H1 (cell line): ENCODE measurements at regions not wholly inside any gene's neighbourhood (a gene's known extent, or its start where the extent isn't known, plus 50 kb on each side); places are given as distances from the start of the nearest gene placed in this dataset.

Experiments
- CTCF ChIA-PET: fragments of 300-600 bp; sonication (Branson Sonifier 250); formaldehyde crosslinking; loops from one replicate; lab custom pipeline; 2021; ENCODE audit not compliant: partially characterized antibody; lab: Charles Lee
- POLR2A ChIA-PET: fragments of 300-600 bp; sonication (Branson Sonifier 250); formaldehyde crosslinking; loops from one replicate; lab custom pipeline; 2021; ENCODE audit warnings: inconsistent platforms; ENCODE audit not compliant: partially characterized antibody; lab: Charles Lee
- DNase-seq, 2 experiments: peaks; one replicate each; pipeline versions ENCODE4 v3.0.0 to v3.0.0-alpha.2; 2010 to 2022; ENCODE audit warnings: low spot score in 2 of 2, low read depth in 1 of 2, mixed read lengths in 1 of 2
- FAIRE-seq: peaks from 2 replicates; lab custom pipeline; 2011; peaks lifted over from hg19 to GRCh38; lab: Jason Lieb, UNC
- H2AFZ ChIP-seq: 2 replicates; pipeline ENCODE4 v1.8.1; 2012; ENCODE audit warnings: low read length, inconsistent platforms
- H2AK5ac ChIP-seq: 2 replicates; pipeline ENCODE4 v1.6.1; 2013; ENCODE audit warnings: low read depth, low read length
- H2BK120ac ChIP-seq: replicated peaks from 2 replicates; pipeline ENCODE3; 2013; ENCODE audit warnings: low read depth, low read length, inconsistent platforms
- H2BK12ac ChIP-seq: 2 replicates; pipeline ENCODE4 v1.6.1; 2013; ENCODE audit warnings: low read depth, low read length
- H2BK15ac ChIP-seq: 2 replicates; pipeline ENCODE4 v1.6.1; 2013; ENCODE audit warnings: low read length
- H2BK20ac ChIP-seq: 2 replicates; pipeline ENCODE4 v1.6.1; 2013; ENCODE audit warnings: low read length
- H2BK5ac ChIP-seq: 2 replicates; pipeline ENCODE4 v1.6.1; 2013; ENCODE audit warnings: low read depth, low read length
- H3K14ac ChIP-seq: 2 replicates; pipeline ENCODE4 v1.6.1; 2013; ENCODE audit warnings: inconsistent platforms; ENCODE audit not compliant: insufficient read length
- H3K18ac ChIP-seq: 2 replicates; pipeline ENCODE4 v1.6.1; 2013; ENCODE audit warnings: low read length; ENCODE audit errors: extremely low read depth
- H3K23ac ChIP-seq: 2 replicates; pipeline ENCODE4 v1.6.1; 2013; ENCODE audit warnings: inconsistent platforms; ENCODE audit not compliant: insufficient read length
- H3K23me2 ChIP-seq: 2 replicates; pipeline ENCODE4 v1.6.1; 2013; ENCODE audit warnings: low read depth, low read length
- H3K27ac ChIP-seq: 2 replicates; pipeline ENCODE4 v1.6.1; 2011; ENCODE audit warnings: low read depth, low read length, inconsistent platforms
- H3K27me3 ChIP-seq, 4 experiments: replicated peaks in 1 of 4; 1 replicate in 1 of 4; 2 replicates in 3 of 4; pipeline versions ENCODE4 v1.6.1 to v1.8.1; 2011 to 2013; ENCODE audit warnings: low read length in 3 of 4, mild to moderate bottlenecking in 3 of 4, inconsistent platforms in 2 of 4, mixed read lengths in 2 of 4, moderate library complexity in 1 of 4; ENCODE audit not compliant: control insufficient read depth in 3 of 4, insufficient read depth in 3 of 4; ENCODE audit errors: extremely low read depth in 1 of 4
- H3K36me3 ChIP-seq, 4 experiments: 2 replicates each; pipeline versions ENCODE4 v1.6.1 to v1.8.1; 2011 to 2013; ENCODE audit warnings: mild to moderate bottlenecking in 4 of 4, low read length in 3 of 4, moderate library complexity in 2 of 4, control low read depth in 1 of 4, inconsistent platforms in 1 of 4; ENCODE audit not compliant: insufficient read depth in 4 of 4, control insufficient read depth in 2 of 4
- H3K4ac ChIP-seq: replicated peaks from 2 replicates; pipeline ENCODE3; 2013; ENCODE audit warnings: low read length, low read depth, mixed read lengths, inconsistent platforms; ENCODE audit not compliant: insufficient read length
- H3K4me1 ChIP-seq, 4 experiments: replicated peaks in 1 of 4; 1 replicate in 1 of 4; 2 replicates in 3 of 4; pipeline versions ENCODE4 v1.6.1 to v1.8.1; 2011 to 2013; ENCODE audit warnings: low read length in 3 of 4, inconsistent platforms in 2 of 4, mixed read lengths in 1 of 4; ENCODE audit not compliant: insufficient read depth in 4 of 4, control insufficient read depth in 3 of 4
- H3K4me2 ChIP-seq, 2 experiments: 2 replicates each; pipeline versions ENCODE4 v1.6.1 to v1.8.1; 2011 to 2013; ENCODE audit warnings: low read depth in 2 of 2, low read length in 2 of 2, control low read depth in 1 of 2, inconsistent platforms in 1 of 2, mild to moderate bottlenecking in 1 of 2; ENCODE audit not compliant: insufficient read depth in 1 of 2
- H3K4me3 ChIP-seq, 4 experiments: fragments of 200-600, 300-600 bp in 1 of 4; sonication (generic), shearing (Covaris generic), sonication (Bioruptor Twin) in 1 of 4; 2 replicates each; pipeline versions ENCODE4 v1.5.1 to v1.8.1; 2011 to 2016; ENCODE audit warnings: low read length in 4 of 4, low read depth in 3 of 4, control low read depth in 2 of 4, inconsistent platforms in 2 of 4, mild to moderate bottlenecking in 2 of 4, mixed read lengths in 1 of 4, moderate library complexity in 1 of 4; ENCODE audit not compliant: insufficient read depth in 2 of 4; ENCODE audit errors: extremely low read depth in 1 of 4
- H3K56ac ChIP-seq: replicated peaks from 2 replicates; pipeline ENCODE3; 2013; ENCODE audit warnings: low read depth, mild to moderate bottlenecking, mixed read lengths, low read length, inconsistent platforms; ENCODE audit not compliant: insufficient read length
- H3K79me1 ChIP-seq: 2 replicates; pipeline ENCODE4 v1.6.1; 2013; ENCODE audit warnings: low read depth, low read length, control low read depth
- H3K79me2 ChIP-seq, 2 experiments: 2 replicates each; pipeline versions ENCODE4 v1.6.1 to v1.8.1; 2012 to 2013; ENCODE audit warnings: low read length in 2 of 2, mild to moderate bottlenecking in 2 of 2, inconsistent platforms in 1 of 2; ENCODE audit not compliant: insufficient read depth in 2 of 2, control insufficient read depth in 1 of 2
- H3K9ac ChIP-seq, 4 experiments: replicated peaks in 1 of 4; 1 replicate in 1 of 4; 2 replicates in 3 of 4; pipeline versions ENCODE4 v1.6.1 to v1.8.1; 2011 to 2013; ENCODE audit warnings: low read depth in 3 of 4, low read length in 3 of 4, control low read depth in 2 of 4, mild to moderate bottlenecking in 2 of 4, moderate library complexity in 2 of 4, inconsistent platforms in 1 of 4; ENCODE audit errors: extremely low read depth in 1 of 4
- H3K9me3 ChIP-seq, 2 experiments: 2 replicates each; pipeline versions ENCODE4 v1.6.1 to v1.8.1; 2012 to 2013; ENCODE audit warnings: mild to moderate bottlenecking in 2 of 2, moderate library complexity in 2 of 2, control low read depth in 1 of 2, inconsistent platforms in 1 of 2, low read depth in 1 of 2, low read length in 1 of 2, mixed read lengths in 1 of 2; ENCODE audit not compliant: insufficient read depth in 2 of 2
- H4K20me1 ChIP-seq, 2 experiments: replicated peaks in 1 of 2; 2 replicates each; pipeline versions ENCODE3 to v1.8.1; 2011 to 2013; ENCODE audit warnings: inconsistent platforms in 2 of 2, low read length in 2 of 2, mild to moderate bottlenecking in 1 of 2; ENCODE audit not compliant: insufficient read depth in 2 of 2, control insufficient read depth in 1 of 2
- H4K5ac ChIP-seq: 2 replicates; pipeline ENCODE4 v1.6.1; 2013; ENCODE audit warnings: low read length, low read depth, mixed read lengths, inconsistent platforms; ENCODE audit not compliant: insufficient read length
- H4K8ac ChIP-seq: 2 replicates; pipeline ENCODE4 v1.8.0; 2013; ENCODE audit warnings: mild to moderate bottlenecking, moderate library complexity, low read length, inconsistent platforms; ENCODE audit not compliant: insufficient read depth; ENCODE audit errors: extremely low read depth
- H4K91ac ChIP-seq: replicated peaks from 2 replicates; pipeline ENCODE3; 2013; ENCODE audit warnings: low read length, mixed read lengths, inconsistent platforms; ENCODE audit not compliant: insufficient read length
- ATF2 ChIP-seq: IDR thresholded peaks from 2 replicates; pipeline ENCODE4 v1.6.1; 2012; ENCODE audit warnings: low read length, inconsistent platforms
- ATF3 ChIP-seq: IDR thresholded peaks from 2 replicates; pipeline ENCODE4 v1.6.1; 2011; ENCODE audit warnings: low read depth, mild to moderate bottlenecking, low read length; ENCODE audit not compliant: insufficient read depth
- BCL11A ChIP-seq, 2 experiments: IDR thresholded peaks; one replicate each; pipeline ENCODE4 v1.6.1; 2011; ENCODE audit warnings: low read depth in 2 of 2, low read length in 2 of 2, mild to moderate bottlenecking in 2 of 2
- CBX5 ChIP-seq: fragments of 300-800, 300-1000 bp; sonication (generic); IDR thresholded peaks from 2 replicates; pipeline ENCODE4 v1.7.1; 2016; ENCODE audit warnings: antibody characterized with exemption, low read length, low read depth
- CHD2 ChIP-seq: IDR thresholded peaks from 2 replicates; pipeline ENCODE4 v1.6.1; 2012; ENCODE audit warnings: low read length, improper control_type of control experiment
- CREB1 ChIP-seq: IDR thresholded peaks from 2 replicates; pipeline ENCODE4 v1.6.1; 2012; ENCODE audit warnings: inconsistent platforms
- HDAC2 ChIP-seq, 2 experiments: fragments of 300-600 bp in 1 of 2; sonication (generic) in 1 of 2; IDR thresholded peaks; 2 replicates each; pipeline ENCODE4 v1.6.1; 2011 to 2012; ENCODE audit warnings: low read depth in 2 of 2, low read length in 2 of 2, mild to moderate bottlenecking in 2 of 2, moderate library complexity in 2 of 2, borderline replicate concordance in 1 of 2, inconsistent platforms in 1 of 2
- HDAC6 ChIP-seq: IDR thresholded peaks from one replicate; pipeline ENCODE4 v1.7.1; 2012; ENCODE audit warnings: low read depth, mild to moderate bottlenecking, inconsistent platforms, low read length, moderate library complexity
- RBBP5 ChIP-seq: IDR thresholded peaks from 2 replicates; pipeline ENCODE4 v1.7.1; 2012; ENCODE audit warnings: low read depth, mild to moderate bottlenecking, inconsistent platforms, low read length, moderate library complexity, borderline replicate concordance
- SAP30 ChIP-seq: fragments of 300-600 bp; sonication (generic); IDR thresholded peaks from 2 replicates; pipeline ENCODE4 v1.7.1; 2012; ENCODE audit warnings: low read length, moderate library complexity, mild to moderate bottlenecking, inconsistent platforms; ENCODE audit not compliant: insufficient read depth, insufficient replicate concordance
- SP1 ChIP-seq: IDR thresholded peaks from 2 replicates; pipeline ENCODE4 v1.6.1; 2011; ENCODE audit warnings: low read depth, low read length
- SP2 ChIP-seq: IDR thresholded peaks from 2 replicates; pipeline ENCODE4 v1.6.1; 2012; ENCODE audit warnings: mild to moderate bottlenecking, low read length, inconsistent platforms
- ZNF274 ChIP-seq: IDR thresholded peaks from 2 replicates; pipeline ENCODE4 v1.7.0; 2012; ENCODE audit warnings: low read length, borderline replicate concordance; ENCODE audit errors: extremely low read depth
- WGBS, 2 experiments: shearing (Covaris generic) in 1 of 2; methylation state at CpG; one replicate each; pipeline versions ENCODE4 v1.1.6 to v1.1.7; 2013 to 2015; ENCODE audit warnings: low lambda C conversion rate in 2 of 2, mixed read lengths in 2 of 2, inconsistent platforms in 1 of 2, low coverage in 1 of 2, missing lambda C conversion rate in 1 of 2; ENCODE audit not compliant: insufficient replicate concordance in 2 of 2, insufficient coverage in 1 of 2, insufficient read length in 1 of 2; ENCODE audit errors: extremely low coverage in 1 of 2, missing lambda C conversion rate in 1 of 2; 5-methylcytosine and 5-hydroxymethylcytosine counted together

- no peak overlapping the region for H3K56ac ChIP-seq
- FAIRE-seq = no peak
- no peak for DNase-seq
- no peak overlapping the region for H3K4ac ChIP-seq
- no peak overlapping the region for H2AFZ ChIP-seq
- H3K36me3 ChIP-seq = no peaks in the 10 kb centered on the region
- no peaks in the 10 kb centered on the region for H4K20me1 ChIP-seq
- no peak overlapping the region for H4K5ac ChIP-seq
- H2AK5ac ChIP-seq = no peak overlapping the region
- ChIA-PET POLR2A (no interaction called here), CTCF (interaction anchor here (3.8 kb wide), 1 partner anchor 180 kb away, joined by 10 read pairs; no protein-coding TSS in a partner anchor)
- H3K4me1 ChIP-seq = peaks cover 0 to 3% (median 0%) of the 10 kb centered on the region in 4 experiments; a peak in 2 of 7 replicates
- H3K27me3 ChIP-seq = peaks cover 0 to 2% (median 0%) of the 10 kb centered on the region in 4 experiments; a peak in 1 of 7 replicates
- no peaks in the 10 kb centered on the region for H3K79me2 ChIP-seq
- H2BK20ac ChIP-seq = no peak overlapping the region
- no peak overlapping the region for H3K27ac ChIP-seq
- H3K4me3 ChIP-seq = no peak overlapping the region
- H3K4me2 ChIP-seq = no peak overlapping the region
- H4K8ac ChIP-seq = no peak overlapping the region
- no peak overlapping the region for H2BK5ac ChIP-seq
- no peak overlapping the region for H2BK15ac ChIP-seq
- no peak overlapping the region for H2BK120ac ChIP-seq
- no peak overlapping the region for H3K9ac ChIP-seq
- H3K79me1 ChIP-seq = no peaks in the 10 kb centered on the region
- H3K23me2 ChIP-seq = no peaks in the 10 kb centered on the region
- H3K14ac ChIP-seq = no peak overlapping the region
- WGBS, 2 experiments = 94% methylated on average over 3 of the region's 3 CpGs; no CpG with 5 or more reads in 1 of the 2 experiments
- no peak overlapping the region for H2BK12ac ChIP-seq
- no peak overlapping the region for H4K91ac ChIP-seq
- no peak overlapping the region for H3K23ac ChIP-seq
- no peaks in the 10 kb centered on the region for H3K9me3 ChIP-seq
- H3K18ac ChIP-seq = no peak overlapping the region
- TF ChIP-seq RBBP5 (no peak), HDAC2 (IDR thresholded peaks at IDR 0.05; ENCODE audit: borderline replicate concordance in 1 of 2, low read depth in 2 of 2, low read length in 2 of 2) (no peak), ATF3 (no peak), BCL11A (IDR thresholded peaks at IDR 0.05; ENCODE audit: low read depth in 2 of 2, low read length in 2 of 2) (no peak), SAP30 (no peak), ATF2 (no peak), CREB1 (no peak), SP1 (no peak), SP2 (no peak), ZNF274 (no peak), HDAC6 (no peak), CBX5 (no peak), CHD2 (no peak)
Observed at GRCh38 chr2:67851016-67851415, 211.8 kb downstream of the C1D start.
